ENCODE measurements at regions not wholly inside any gene's neighbourhood (a gene's known extent, or its start where the extent isn't known, plus 50 kb on each side); places are given as distances from the start of the nearest gene placed in this dataset.

DNA sequence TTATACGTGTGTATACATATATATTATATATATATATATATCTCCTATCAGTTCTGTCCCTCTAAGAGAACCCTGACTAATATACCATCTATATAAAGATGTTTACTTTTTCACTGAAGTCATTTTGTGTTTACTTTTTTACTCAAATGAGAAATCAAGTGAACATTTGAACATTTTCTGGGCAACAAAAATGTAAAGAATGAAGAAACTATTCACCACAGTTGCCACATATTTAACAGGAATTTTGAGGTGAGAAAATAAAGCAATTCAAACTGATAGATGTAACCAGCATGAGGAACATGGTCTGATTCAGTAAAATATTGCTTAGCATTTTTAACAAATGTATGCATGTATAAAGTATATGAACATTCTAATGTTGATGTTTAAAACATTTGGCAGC is 299.2 kb upstream of the KLHL1 start:
- H3K4me3 ChIP-seq: no peak overlapping the region
- H3K9me3 ChIP-seq: no peaks in the 10 kb centered on the region
- H3K27me3 ChIP-seq: no peaks in the 10 kb centered on the region
- no peak for DNase-seq (ENCODE audit: extremely low spot score in 2 of 2)
- no peaks in the 10 kb centered on the region for H3K4me1 ChIP-seq
- TF ChIP-seq, protein P1, sequence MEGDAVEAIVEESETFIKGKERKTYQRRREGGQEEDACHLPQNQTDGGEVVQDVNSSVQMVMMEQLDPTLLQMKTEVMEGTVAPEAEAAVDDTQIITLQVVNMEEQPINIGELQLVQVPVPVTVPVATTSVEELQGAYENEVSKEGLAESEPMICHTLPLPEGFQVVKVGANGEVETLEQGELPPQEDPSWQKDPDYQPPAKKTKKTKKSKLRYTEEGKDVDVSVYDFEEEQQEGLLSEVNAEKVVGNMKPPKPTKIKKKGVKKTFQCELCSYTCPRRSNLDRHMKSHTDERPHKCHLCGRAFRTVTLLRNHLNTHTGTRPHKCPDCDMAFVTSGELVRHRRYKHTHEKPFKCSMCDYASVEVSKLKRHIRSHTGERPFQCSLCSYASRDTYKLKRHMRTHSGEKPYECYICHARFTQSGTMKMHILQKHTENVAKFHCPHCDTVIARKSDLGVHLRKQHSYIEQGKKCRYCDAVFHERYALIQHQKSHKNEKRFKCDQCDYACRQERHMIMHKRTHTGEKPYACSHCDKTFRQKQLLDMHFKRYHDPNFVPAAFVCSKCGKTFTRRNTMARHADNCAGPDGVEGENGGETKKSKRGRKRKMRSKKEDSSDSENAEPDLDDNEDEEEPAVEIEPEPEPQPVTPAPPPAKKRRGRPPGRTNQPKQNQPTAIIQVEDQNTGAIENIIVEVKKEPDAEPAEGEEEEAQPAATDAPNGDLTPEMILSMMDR (IDR thresholded peaks at IDR 0.05): no peak
- TF ChIP-seq POLR2A (IDR thresholded peaks at IDR 0.05): no peak
- TF ChIP-seq POLR2AphosphoS5 (IDR thresholded peaks at IDR 0.05; ENCODE audit: insufficient read depth in 1 of 2, low read depth in 1 of 2): no peak
- no peaks in the 10 kb centered on the region for H3K36me3 ChIP-seq
- H3K27ac ChIP-seq: no peak overlapping the region
- intact Hi-C loops (cut with DNase I): no loop called here

DNA sequence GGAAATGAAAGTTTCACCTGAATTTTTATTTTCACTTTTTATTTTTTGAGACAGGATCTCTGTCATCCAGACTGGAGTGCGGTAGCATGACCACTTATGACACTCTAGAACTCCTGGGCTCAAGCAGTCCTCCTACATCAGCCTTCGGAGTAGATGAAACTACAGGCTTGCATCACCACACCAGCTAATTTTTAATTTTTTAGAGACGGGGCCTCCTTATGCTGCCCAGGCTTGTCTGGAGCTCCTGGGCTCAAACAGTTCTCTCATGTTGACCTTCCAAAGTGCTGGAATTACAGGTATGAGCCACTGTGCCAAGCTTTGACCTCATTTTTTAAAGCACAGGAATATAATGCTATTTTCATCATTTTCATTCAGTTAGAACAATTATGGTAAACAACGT is 297.0 kb upstream of the KLHL1 start:
- no peaks in the 10 kb centered on the region for H3K9me3 ChIP-seq
- H3K27me3 ChIP-seq: no peaks in the 10 kb centered on the region
- no peak for DNase-seq (ENCODE audit: extremely low spot score in 2 of 2)
- no peaks in the 10 kb centered on the region for H3K4me1 ChIP-seq
- TF ChIP-seq, protein P1 (IDR thresholded peaks at IDR 0.05): no peak
- TF ChIP-seq POLR2A (IDR thresholded peaks at IDR 0.05): no peak
- TF ChIP-seq POLR2AphosphoS5 (IDR thresholded peaks at IDR 0.05; ENCODE audit: insufficient read depth in 1 of 2, low read depth in 1 of 2): no peak
- intact Hi-C loops (cut with DNase I): no loop called here
- H3K27ac ChIP-seq: no peak overlapping the region
- no peak overlapping the region for H3K4me3 ChIP-seq
- no peaks in the 10 kb centered on the region for H3K36me3 ChIP-seq

DNA sequence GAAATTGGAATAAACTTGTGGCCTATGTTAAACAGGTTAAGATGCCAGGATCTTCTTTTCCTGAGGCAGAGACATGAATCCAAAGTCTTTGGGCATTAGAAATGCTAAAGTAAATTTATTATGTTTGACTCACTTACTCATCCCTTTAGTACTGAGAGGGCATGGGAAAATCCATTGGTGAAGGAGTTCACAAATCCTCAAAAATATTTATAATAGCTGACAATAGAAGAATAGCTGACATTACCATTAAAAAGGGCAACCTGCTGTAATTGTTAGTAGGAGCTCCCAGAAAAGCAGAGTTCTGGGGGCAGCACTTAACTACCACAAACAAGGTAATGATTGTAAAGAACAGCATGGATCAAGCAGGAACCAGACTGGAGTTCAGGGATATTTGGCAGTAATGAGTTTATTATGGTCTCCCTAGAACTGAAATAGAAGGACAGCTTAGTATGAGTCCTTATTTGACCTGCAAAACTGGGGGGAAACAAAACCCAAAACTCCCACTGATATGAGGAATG is 285.8 kb upstream of the KLHL1 start:
- no peak for DNase-seq (ENCODE audit: extremely low spot score in 2 of 2)
- no peaks in the 10 kb centered on the region for H3K9me3 ChIP-seq
- TF ChIP-seq POLR2AphosphoS5 (IDR thresholded peaks at IDR 0.05; ENCODE audit: insufficient read depth in 1 of 2, low read depth in 1 of 2): no peak
- no peak for TF ChIP-seq POLR2A (IDR thresholded peaks at IDR 0.05)
- TF ChIP-seq, protein P1 (IDR thresholded peaks at IDR 0.05): no peak
- H3K4me3 ChIP-seq: no peak overlapping the region
- intact Hi-C loops (cut with DNase I): no loop called here
- no peaks in the 10 kb centered on the region for H3K36me3 ChIP-seq
- no peaks in the 10 kb centered on the region for H3K27me3 ChIP-seq
- H3K4me1 ChIP-seq: no peaks in the 10 kb centered on the region
- H3K27ac ChIP-seq: no peak overlapping the region

DNA sequence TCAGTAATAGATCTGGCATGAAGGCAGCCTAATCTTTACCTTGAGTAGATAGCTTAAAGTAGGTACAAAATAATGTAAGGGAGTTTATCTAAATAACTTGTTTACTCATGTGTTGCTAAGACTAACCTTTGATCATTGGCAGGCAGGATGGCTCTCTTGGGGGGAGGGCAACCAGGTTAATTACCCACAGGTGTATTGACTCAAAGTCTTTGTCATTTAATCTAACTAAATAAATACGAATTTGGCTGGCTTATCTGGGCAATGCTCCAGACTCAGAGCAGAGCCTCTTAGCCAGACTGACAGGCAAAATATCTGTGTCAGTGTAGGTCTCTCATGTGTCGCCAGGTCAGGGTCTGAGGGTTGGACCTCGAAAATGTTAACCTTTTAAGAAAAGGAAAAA is 283.4 kb upstream of the KLHL1 start:
- Histone ChIP-seq H3K36me3 (no peaks in the 10 kb centered on the region), H3K27ac (no peak overlapping the region), H3K4me3 (no peak overlapping the region), H3K4me1 (no peaks in the 10 kb centered on the region), H3K27me3 (no peaks in the 10 kb centered on the region), H3K9me3 (no peaks in the 10 kb centered on the region)
- intact Hi-C loops (cut with DNase I): no loop called here
- DNase-seq (ENCODE audit: extremely low spot score in 2 of 2): no peak
- TF ChIP-seq, protein P1 (IDR thresholded peaks at IDR 0.05): no peak
- TF ChIP-seq POLR2AphosphoS5 (IDR thresholded peaks at IDR 0.05; ENCODE audit: insufficient read depth in 1 of 2, low read depth in 1 of 2): no peak
- TF ChIP-seq POLR2A (IDR thresholded peaks at IDR 0.05): no peak

DNA sequence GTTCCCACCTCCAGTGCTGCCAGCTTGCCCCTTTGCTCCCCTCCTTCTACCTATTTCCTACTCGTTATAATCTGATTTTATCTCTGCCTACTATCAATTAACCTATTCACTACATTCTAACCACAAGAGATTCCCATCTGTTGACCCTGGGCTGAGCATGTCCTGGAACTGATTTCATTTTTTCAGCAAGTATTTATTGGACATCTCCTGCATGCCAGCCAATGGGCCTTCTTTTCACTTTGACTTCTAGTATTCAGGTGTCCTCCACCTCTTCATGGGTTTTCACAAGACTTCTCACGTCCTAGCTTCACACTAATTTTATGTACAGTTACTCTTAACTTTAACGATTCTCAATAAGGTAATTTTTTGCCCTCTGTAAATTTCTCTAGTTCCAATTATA is 282.7 kb upstream of the KLHL1 start:
- no peak overlapping the region for H3K27ac ChIP-seq
- no peaks in the 10 kb centered on the region for H3K4me1 ChIP-seq
- no peak overlapping the region for H3K4me3 ChIP-seq
- TF ChIP-seq POLR2A (IDR thresholded peaks at IDR 0.05) (no peak), POLR2AphosphoS5 (IDR thresholded peaks at IDR 0.05; ENCODE audit: insufficient read depth in 1 of 2, low read depth in 1 of 2) (no peak)
- TF ChIP-seq, protein P1 (IDR thresholded peaks at IDR 0.05): no peak
- no peaks in the 10 kb centered on the region for H3K9me3 ChIP-seq
- no peaks in the 10 kb centered on the region for H3K27me3 ChIP-seq
- H3K36me3 ChIP-seq: no peaks in the 10 kb centered on the region
- intact Hi-C loops (cut with DNase I): no loop called here
- no peak for DNase-seq (ENCODE audit: extremely low spot score in 2 of 2)
